GM12865 (cell line): ENCODE measurements at regions not wholly inside any gene's neighbourhood (a gene's known extent, or its start where the extent isn't known, plus 50 kb on each side); places are given as distances from the start of the nearest gene placed in this dataset.
"Not testable (repeated sequence)": the region's sequence is repeated elsewhere in the genome, so short reads cannot be mapped to it uniquely, and the experiment has no call there.

Source experiments
- DNase-seq: peaks from one replicate; pipeline ENCODE4 v3.0.0; 2010; ENCODE audit warnings: low read depth
- H3K4me3 ChIP-seq: 2 replicates; pipeline ENCODE4 v1.5.1; 2011; ENCODE audit warnings: mild to moderate bottlenecking, low read depth, low read length, control low read depth
- TF ChIP-seq, protein P1 (sequence below): IDR thresholded peaks from 2 replicates; pipeline ENCODE4 v1.5.1; 2011; ENCODE audit warnings: low read length, control low read depth, low read depth, inconsistent platforms; ENCODE audit not compliant: insufficient read depth; ENCODE audit errors: missing control alignments

DNA sequence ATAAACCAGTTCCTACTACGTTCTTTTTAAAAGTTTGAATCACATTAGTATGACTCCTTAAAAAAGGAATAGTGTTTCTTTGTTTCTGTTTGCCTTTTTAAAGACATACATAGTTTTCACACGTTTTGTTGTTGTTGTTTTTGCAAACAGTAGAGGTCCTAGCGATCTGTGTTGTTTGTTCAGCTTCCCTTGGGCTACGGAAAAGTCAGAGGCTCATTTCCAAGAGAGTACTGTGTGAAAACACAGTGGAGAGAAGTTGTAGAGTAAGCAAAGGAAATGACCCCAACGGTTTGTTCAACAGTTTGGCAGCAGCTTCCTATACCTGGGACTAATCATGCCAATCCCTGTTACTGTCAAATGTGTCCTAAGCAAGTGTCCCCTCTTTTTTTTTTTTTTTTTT, 87.1 kb upstream of the STEAP1 start:
- no peak overlapping the region for H3K4me3 ChIP-seq
- TF ChIP-seq, protein P1, sequence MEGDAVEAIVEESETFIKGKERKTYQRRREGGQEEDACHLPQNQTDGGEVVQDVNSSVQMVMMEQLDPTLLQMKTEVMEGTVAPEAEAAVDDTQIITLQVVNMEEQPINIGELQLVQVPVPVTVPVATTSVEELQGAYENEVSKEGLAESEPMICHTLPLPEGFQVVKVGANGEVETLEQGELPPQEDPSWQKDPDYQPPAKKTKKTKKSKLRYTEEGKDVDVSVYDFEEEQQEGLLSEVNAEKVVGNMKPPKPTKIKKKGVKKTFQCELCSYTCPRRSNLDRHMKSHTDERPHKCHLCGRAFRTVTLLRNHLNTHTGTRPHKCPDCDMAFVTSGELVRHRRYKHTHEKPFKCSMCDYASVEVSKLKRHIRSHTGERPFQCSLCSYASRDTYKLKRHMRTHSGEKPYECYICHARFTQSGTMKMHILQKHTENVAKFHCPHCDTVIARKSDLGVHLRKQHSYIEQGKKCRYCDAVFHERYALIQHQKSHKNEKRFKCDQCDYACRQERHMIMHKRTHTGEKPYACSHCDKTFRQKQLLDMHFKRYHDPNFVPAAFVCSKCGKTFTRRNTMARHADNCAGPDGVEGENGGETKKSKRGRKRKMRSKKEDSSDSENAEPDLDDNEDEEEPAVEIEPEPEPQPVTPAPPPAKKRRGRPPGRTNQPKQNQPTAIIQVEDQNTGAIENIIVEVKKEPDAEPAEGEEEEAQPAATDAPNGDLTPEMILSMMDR, result no peak
- no peak for DNase-seq

DNA sequence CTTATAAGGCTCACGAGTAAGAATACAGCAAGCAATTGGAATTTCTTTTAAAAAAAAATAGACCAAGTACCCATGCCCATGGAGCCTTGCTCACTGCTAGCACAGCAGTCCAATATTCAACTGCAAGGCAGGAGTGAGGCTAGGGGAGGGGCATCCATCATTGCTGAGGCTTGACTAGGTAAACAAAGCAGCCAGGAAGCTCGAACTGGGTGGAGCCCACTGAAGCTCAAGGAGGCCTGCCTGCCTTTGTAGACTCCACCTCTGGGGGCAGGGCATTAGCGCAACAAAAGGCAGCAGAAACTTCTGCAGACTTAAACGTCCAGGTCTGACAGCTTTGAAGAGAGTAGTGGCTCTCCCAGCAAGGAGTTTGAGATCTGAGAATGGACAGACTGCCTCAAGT, 84.0 kb upstream of the STEAP1 start:
- H3K4me3 ChIP-seq, result not testable (repeated sequence)
- peak; percentile 2 for DNase-seq

DNA sequence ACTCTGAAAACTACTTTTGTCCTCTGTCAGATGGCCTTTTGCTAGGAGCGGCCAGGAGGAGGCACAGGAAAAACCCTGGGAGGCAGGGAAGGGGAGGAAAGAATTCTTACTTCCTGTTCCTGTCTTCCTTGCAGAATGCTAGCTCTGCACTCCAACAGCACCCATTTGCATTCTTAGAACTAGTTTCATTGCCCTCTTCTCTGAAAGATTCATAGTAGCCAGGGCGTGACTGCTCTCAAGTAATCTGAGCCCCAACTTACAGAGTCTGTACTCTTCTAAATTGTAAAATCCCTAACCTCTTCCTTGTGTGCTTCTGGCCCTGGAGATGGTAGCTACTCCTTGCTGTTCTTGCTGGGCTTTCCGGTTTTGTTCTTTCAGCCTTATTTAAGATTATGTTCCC, 75.3 kb upstream of the STEAP1 start:
- H3K4me3 ChIP-seq, result no peak overlapping the region
- DNase-seq, result no peak
- TF ChIP-seq, protein P1, result no peak

DNA sequence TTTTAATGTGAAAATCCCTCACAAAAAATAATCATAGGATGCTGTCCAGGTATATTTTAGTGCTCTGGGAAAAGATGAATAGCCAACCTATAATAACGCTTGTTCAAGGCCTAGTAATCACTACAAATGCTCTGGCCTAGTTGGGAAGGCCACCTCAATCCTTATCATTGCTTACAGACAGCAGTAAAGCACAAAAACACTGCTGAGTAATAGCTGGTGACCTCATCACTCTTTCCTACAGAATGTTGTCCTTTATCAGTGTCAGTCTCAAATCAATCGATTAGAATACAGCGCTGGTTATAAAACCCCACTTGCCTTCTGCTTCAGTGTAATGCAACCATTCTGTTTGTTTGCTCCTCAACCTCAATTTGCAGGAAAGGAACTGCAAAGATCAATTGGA, 72.6 kb upstream of the STEAP1 start:
- TF ChIP-seq, protein P1, result no peak
- no peak overlapping the region for H3K4me3 ChIP-seq
- DNase-seq, result no peak

DNA sequence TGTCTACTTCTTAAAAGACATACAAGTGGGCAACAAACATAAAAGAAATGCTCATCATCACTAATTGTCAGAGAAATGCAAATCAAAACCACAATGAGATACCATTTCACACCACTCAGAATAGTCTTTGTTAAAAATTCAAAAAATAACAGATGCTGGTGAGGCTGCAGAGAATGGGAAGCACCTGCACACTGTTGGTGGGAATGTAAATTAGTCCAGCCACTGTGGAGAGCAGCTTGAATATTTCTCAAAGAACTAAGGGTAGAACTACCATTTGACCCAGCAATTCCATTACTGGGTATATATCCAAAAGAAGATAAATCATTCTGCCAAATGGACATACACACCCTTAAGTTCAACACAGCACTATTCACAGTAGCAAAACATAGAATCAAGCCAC, 61.8 kb upstream of the STEAP1 start:
- H3K4me3 ChIP-seq, result no peak overlapping the region
- no peak for DNase-seq
- TF ChIP-seq, protein P1, result no peak

DNA sequence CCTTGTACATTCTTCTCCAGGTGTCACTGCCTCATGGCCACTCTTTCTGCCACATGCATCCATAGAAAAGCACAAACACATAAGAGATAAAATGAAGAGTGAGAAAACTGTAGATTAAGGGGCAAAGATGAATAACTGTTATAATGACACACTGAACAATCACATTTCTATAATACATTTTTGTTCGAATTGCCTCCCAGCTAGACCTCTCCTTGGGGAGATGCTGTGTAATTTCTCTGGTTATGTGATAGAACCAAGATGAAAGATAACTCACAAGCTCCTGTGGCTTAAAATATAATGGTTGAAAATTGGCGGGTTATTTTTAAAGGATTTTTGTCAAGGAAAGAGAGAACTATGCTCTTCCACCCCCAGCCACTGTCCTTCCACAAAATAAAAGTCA, 60.2 kb upstream of the STEAP1 start:
- TF ChIP-seq, protein P1, result no peak
- no peak for DNase-seq
- no peak overlapping the region for H3K4me3 ChIP-seq
